ENCODE measurements at regions not wholly inside any gene's neighbourhood (a gene's known extent, or its start where the extent isn't known, plus 50 kb on each side); places are given as distances from the start of the nearest gene placed in this dataset.

DNA sequence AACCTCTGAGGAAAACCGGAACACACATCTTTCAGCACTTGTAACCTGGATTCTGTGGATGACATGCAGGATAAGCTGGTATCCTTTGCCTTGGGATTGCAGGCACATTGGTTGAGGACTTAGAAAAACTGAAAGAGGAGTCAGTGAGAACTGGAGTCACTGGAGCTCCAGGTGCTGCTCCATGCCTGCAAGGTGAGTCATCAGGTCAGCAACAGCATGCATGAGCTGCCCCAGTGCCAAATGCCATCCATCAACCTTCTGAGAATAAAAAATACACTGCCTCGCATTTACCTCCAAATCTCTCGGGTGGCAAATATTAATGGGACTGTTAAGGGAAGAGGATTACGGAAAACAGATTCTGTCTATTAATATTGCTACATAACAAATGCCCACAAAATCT lies 729.1 kb downstream of the NTRK3 start:
- Histone ChIP-seq H3K27me3 (replicated peaks; ENCODE audit: insufficient read depth, low read depth, low read length, poor library complexity) (no peaks in the 10 kb centered on the region), H3K27ac (ENCODE audit: low read depth, low read length, poor library complexity, severe bottlenecking) (no peak overlapping the region), H3K4me1 (ENCODE audit: insufficient read depth, low read length, poor library complexity, severe bottlenecking) (no peaks in the 10 kb centered on the region), H3K4me3 (ENCODE audit: low read depth, low read length, poor library complexity, severe bottlenecking) (no peak overlapping the region), H3K9me3 (ENCODE audit: low read depth, low read length, poor library complexity, severe bottlenecking) (peaks cover 21% of the 10 kb centered on the region), H3K36me3 (ENCODE audit: insufficient read depth, low read length, poor library complexity, severe bottlenecking) (no peaks in the 10 kb centered on the region)
- TF ChIP-seq, protein P1, sequence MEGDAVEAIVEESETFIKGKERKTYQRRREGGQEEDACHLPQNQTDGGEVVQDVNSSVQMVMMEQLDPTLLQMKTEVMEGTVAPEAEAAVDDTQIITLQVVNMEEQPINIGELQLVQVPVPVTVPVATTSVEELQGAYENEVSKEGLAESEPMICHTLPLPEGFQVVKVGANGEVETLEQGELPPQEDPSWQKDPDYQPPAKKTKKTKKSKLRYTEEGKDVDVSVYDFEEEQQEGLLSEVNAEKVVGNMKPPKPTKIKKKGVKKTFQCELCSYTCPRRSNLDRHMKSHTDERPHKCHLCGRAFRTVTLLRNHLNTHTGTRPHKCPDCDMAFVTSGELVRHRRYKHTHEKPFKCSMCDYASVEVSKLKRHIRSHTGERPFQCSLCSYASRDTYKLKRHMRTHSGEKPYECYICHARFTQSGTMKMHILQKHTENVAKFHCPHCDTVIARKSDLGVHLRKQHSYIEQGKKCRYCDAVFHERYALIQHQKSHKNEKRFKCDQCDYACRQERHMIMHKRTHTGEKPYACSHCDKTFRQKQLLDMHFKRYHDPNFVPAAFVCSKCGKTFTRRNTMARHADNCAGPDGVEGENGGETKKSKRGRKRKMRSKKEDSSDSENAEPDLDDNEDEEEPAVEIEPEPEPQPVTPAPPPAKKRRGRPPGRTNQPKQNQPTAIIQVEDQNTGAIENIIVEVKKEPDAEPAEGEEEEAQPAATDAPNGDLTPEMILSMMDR (conservative IDR thresholded peaks at IDR 0.05; ENCODE audit: low read depth, low read length): no peak
- TF ChIP-seq EZH2 (IDR thresholded peaks at IDR 0.05; ENCODE audit: borderline replicate concordance, low read depth, low read length, poor library complexity, severe bottlenecking): no peak
- ChIA-PET CTCF (no interaction called here), POLR2A (ENCODE audit: low non-redundant PET) (no interaction called here)
- DNase-seq (ENCODE audit: low spot score): no peak
- intact Hi-C loops (cut with micrococcal nuclease; ENCODE audit: unreplicated experiment): no loop called here
- no TSS peak for BruUV-seq (replicated peaks)

DNA sequence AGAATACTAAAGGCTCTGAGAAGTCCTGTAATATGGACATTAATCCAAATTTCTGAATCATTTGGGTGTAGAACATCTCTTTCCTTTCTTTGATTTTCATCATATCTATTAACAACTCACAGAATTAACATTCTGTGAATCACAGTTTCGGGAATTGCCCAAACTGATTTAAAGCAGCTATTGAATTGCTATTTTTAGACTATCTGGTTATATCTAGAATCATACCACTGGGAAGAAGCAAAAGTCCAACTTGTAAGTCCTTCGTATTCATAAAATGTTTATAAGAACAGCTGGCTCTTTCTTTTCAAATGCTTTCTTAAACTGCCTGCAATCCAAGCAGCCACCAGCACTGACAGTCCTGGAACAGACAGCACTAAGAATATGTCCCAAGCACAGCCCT lies 733.0 kb downstream of the NTRK3 start:
- Histone ChIP-seq H3K27ac (ENCODE audit: low read depth, low read length, poor library complexity, severe bottlenecking) (no peak overlapping the region), H3K9me3 (ENCODE audit: low read depth, low read length, poor library complexity, severe bottlenecking) (peaks cover 43% of the 10 kb centered on the region), H3K4me1 (ENCODE audit: insufficient read depth, low read length, poor library complexity, severe bottlenecking) (no peaks in the 10 kb centered on the region), H3K27me3 (replicated peaks; ENCODE audit: insufficient read depth, low read depth, low read length, poor library complexity) (no peaks in the 10 kb centered on the region), H3K36me3 (ENCODE audit: insufficient read depth, low read length, poor library complexity, severe bottlenecking) (no peaks in the 10 kb centered on the region), H3K4me3 (ENCODE audit: low read depth, low read length, poor library complexity, severe bottlenecking) (no peak overlapping the region)
- DNase-seq (ENCODE audit: low spot score): no peak
- ChIA-PET POLR2A (ENCODE audit: low non-redundant PET) (no interaction called here), CTCF (no interaction called here)
- BruUV-seq (replicated peaks): no TSS peak
- intact Hi-C loops (cut with micrococcal nuclease; ENCODE audit: unreplicated experiment): no loop called here
- TF ChIP-seq, protein P1 (conservative IDR thresholded peaks at IDR 0.05; ENCODE audit: low read depth, low read length): no peak
- TF ChIP-seq EZH2 (IDR thresholded peaks at IDR 0.05; ENCODE audit: borderline replicate concordance, low read depth, low read length, poor library complexity, severe bottlenecking): no peak

DNA sequence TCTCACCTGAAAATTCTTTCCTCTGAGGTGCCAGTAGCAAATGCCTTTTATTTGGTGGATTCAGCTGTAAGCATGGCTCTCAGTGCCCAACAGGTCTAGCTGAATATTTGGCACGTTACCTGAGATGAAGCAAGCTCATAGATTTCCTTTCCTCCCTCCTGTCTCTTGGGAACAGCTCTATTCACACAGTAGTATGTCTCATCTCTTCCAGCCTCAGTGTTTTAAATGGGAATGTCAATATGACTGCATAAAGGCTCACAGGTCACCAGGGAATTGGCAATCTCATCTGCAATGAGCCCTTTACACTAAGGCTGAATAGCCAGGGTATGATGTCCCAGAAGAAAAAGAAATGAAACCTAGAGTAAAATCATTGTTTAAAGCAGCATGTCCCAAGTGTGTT lies 733.5 kb downstream of the NTRK3 start:
- Histone ChIP-seq H3K4me1 (ENCODE audit: insufficient read depth, low read length, poor library complexity, severe bottlenecking) (no peaks in the 10 kb centered on the region), H3K4me3 (ENCODE audit: low read depth, low read length, poor library complexity, severe bottlenecking) (no peak overlapping the region), H3K27ac (ENCODE audit: low read depth, low read length, poor library complexity, severe bottlenecking) (no peak overlapping the region), H3K27me3 (replicated peaks; ENCODE audit: insufficient read depth, low read depth, low read length, poor library complexity) (no peaks in the 10 kb centered on the region), H3K9me3 (ENCODE audit: low read depth, low read length, poor library complexity, severe bottlenecking) (peaks cover 43% of the 10 kb centered on the region), H3K36me3 (ENCODE audit: insufficient read depth, low read length, poor library complexity, severe bottlenecking) (no peaks in the 10 kb centered on the region)
- BruUV-seq (replicated peaks): no TSS peak
- POLR2A ChIA-PET (ENCODE audit: low non-redundant PET): no interaction called here
- CTCF ChIA-PET: no interaction called here
- TF ChIP-seq, protein P1 (conservative IDR thresholded peaks at IDR 0.05; ENCODE audit: low read depth, low read length): no peak
- TF ChIP-seq EZH2 (IDR thresholded peaks at IDR 0.05; ENCODE audit: borderline replicate concordance, low read depth, low read length, poor library complexity, severe bottlenecking): no peak
- intact Hi-C loops (cut with micrococcal nuclease; ENCODE audit: unreplicated experiment): no loop called here
- no peak for DNase-seq (ENCODE audit: low spot score)

Measured in A673 (cell line).